ENCODE measurements at regions not wholly inside any gene's neighbourhood (a gene's known extent, or its start where the extent isn't known, plus 50 kb on each side); places are given as distances from the start of the nearest gene placed in this dataset.

DNA sequence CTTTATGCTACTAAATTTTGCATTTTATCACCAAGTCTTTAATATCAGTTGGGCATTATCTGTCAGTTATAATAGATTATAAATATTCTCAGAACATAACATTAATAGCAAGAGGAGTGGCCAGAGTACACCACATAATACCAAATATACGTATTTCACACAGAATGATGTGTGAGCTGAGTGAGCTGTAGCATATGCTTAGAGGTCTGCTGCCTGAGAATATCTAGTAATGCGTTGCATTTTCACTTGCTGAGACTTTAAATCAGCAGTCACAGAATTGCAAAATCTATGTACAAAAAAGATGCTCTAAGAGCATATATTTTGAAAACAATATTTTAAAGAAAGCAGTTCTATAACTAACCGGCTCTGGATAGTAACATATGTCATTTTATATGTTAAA lies 921.1 kb upstream of the EDIL3 start:
- Histone ChIP-seq H3K4me3 (replicated peaks in 1 of 3; ENCODE audit: insufficient read depth in 1 of 3, low read depth in 2 of 3, low read length in 3 of 3) (no peak overlapping the region), H3K27me3 (ENCODE audit: control insufficient read depth in 1 of 2, insufficient read depth in 2 of 2, low read length in 2 of 2) (no peaks in the 10 kb centered on the region), H3K9ac (ENCODE audit: insufficient read depth, low read depth, low read length) (no peak overlapping the region), H3K79me2 (ENCODE audit: insufficient read depth, low read length) (no peaks in the 10 kb centered on the region), H3K27ac (ENCODE audit: extremely low read length, insufficient read depth, low read length) (no peak overlapping the region), H4K20me1 (ENCODE audit: insufficient read depth, low read length) (no peaks in the 10 kb centered on the region), H3K4me2 (ENCODE audit: low read depth, low read length) (no peak overlapping the region), H3K4me1 (ENCODE audit: insufficient read depth, low read length) (no peaks in the 10 kb centered on the region), H3K9me3 (ENCODE audit: low read length) (no peaks in the 10 kb centered on the region), H3K36me3 (replicated peaks in 1 of 2; ENCODE audit: control insufficient read depth in 1 of 2, insufficient read depth in 2 of 2, low read length in 2 of 2) (no peaks in the 10 kb centered on the region), H2AFZ (ENCODE audit: low read length) (no peak overlapping the region)
- no peak for DNase-seq (ENCODE audit: low spot score)
- intact Hi-C loops (cut with micrococcal nuclease; ENCODE audit: unreplicated experiment) = no loop called here
- no peak for ATAC-seq
- in situ Hi-C loops (cut with HindIII; ENCODE audit: extremely low pct_ligation_motif_present, low pct_unique_long_range_greater_than_20kb) = no loop called here
- TF ChIP-seq DPF2 (CRISPR knock-in tag; IDR thresholded peaks at IDR 0.05; ENCODE audit: borderline replicate concordance, low read depth) (no peak), GFI1 (CRISPR knock-in tag; IDR thresholded peaks at IDR 0.05; ENCODE audit: borderline replicate concordance) (no peak), HINFP (CRISPR knock-in tag; IDR thresholded peaks at IDR 0.05; ENCODE audit: low read depth) (no peak), FOXM1 (CRISPR knock-in tag; IDR thresholded peaks at IDR 0.05) (no peak), MZF1 (CRISPR knock-in tag; IDR thresholded peaks at IDR 0.05; ENCODE audit: borderline replicate concordance) (no peak), GZF1 (CRISPR knock-in tag; IDR thresholded peaks at IDR 0.05) (no peak), ARNT2 (CRISPR knock-in tag; IDR thresholded peaks at IDR 0.05; ENCODE audit: low read depth) (no peak)
- TF ChIP-seq, protein P1, sequence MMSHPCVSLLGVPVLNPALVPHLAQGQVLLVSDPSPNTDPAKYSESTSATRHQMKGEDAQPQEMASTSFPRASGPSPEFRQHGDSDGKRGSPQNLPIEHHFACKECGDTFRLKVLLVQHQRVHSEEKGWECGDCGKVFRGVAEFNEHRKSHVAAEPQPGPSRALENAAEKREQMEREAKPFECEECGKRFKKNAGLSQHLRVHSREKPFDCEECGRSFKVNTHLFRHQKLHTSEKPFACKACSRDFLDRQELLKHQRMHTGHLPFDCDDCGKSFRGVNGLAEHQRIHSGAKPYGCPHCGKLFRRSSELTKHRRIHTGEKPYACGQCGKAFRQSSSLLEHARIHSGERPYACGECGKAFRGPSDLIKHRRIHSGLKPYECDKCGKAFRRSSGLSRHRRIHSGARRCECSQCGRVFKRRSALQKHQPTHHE (CRISPR knock-in tag; IDR thresholded peaks at IDR 0.05; ENCODE audit: borderline replicate concordance) = no peak
- TF ChIP-seq, protein P2, sequence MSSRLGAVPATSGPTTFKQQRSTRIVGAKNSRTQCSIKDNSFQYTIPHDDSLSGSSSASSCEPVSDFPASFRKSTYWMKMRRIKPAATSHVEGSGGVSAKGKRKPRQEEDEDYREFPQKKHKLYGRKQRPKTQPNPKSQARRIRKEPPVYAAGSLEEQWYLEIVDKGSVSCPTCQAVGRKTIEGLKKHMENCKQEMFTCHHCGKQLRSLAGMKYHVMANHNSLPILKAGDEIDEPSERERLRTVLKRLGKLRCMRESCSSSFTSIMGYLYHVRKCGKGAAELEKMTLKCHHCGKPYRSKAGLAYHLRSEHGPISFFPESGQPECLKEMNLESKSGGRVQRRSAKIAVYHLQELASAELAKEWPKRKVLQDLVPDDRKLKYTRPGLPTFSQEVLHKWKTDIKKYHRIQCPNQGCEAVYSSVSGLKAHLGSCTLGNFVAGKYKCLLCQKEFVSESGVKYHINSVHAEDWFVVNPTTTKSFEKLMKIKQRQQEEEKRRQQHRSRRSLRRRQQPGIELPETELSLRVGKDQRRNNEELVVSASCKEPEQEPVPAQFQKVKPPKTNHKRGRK (CRISPR knock-in tag; IDR thresholded peaks at IDR 0.05) = no peak
- TF ChIP-seq, protein P3, sequence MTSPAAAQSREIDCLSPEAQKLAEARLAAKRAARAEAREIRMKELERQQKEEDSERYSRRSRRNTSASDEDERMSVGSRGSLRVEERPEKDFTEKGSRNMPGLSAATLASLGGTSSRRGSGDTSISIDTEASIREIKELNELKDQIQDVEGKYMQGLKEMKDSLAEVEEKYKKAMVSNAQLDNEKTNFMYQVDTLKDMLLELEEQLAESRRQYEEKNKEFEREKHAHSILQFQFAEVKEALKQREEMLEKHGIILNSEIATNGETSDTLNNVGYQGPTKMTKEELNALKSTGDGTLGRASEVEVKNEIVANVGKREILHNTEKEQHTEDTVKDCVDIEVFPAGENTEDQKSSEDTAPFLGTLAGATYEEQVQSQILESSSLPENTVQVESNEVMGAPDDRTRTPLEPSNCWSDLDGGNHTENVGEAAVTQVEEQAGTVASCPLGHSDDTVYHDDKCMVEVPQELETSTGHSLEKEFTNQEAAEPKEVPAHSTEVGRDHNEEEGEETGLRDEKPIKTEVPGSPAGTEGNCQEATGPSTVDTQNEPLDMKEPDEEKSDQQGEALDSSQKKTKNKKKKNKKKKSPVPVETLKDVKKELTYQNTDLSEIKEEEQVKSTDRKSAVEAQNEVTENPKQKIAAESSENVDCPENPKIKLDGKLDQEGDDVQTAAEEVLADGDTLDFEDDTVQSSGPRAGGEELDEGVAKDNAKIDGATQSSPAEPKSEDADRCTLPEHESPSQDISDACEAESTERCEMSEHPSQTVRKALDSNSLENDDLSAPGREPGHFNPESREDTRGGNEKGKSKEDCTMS (CRISPR knock-in tag; conservative IDR thresholded peaks at IDR 0.05) = no peak
- ChIA-PET CTCF (ENCODE audit: low intra/inter-chr PET ratio, low total read pairs) (no interaction called here), POLR2A (no interaction called here)
- BruUV-seq (replicated peaks) = no TSS peak
- no peak for FAIRE-seq
- WGBS (ENCODE audit: low lambda C conversion rate) = 1% methylated on average over 3 of the region's 3 CpGs

Measured in HepG2 (cell line).